LNCaP clone FGC (cell line): ENCODE measurements at regions not wholly inside any gene's neighbourhood (a gene's known extent, or its start where the extent isn't known, plus 50 kb on each side); places are given as distances from the start of the nearest gene placed in this dataset.
"Not testable (repeated sequence)": the region's sequence is repeated elsewhere in the genome, so short reads cannot be mapped to it uniquely, and the experiment has no call there.

Experiments
- DNase-seq: peaks from one replicate; pipeline ENCODE4 v3.0.0-alpha.2; 2011; ENCODE audit warnings: low read depth
- H3K4me3 ChIP-seq: 2 replicates; pipeline ENCODE4 v1.5.1; 2011; ENCODE audit warnings: mild to moderate bottlenecking, low read depth, low read length, control low read depth
- CTCF ChIP-seq: IDR thresholded peaks from 2 replicates; pipeline ENCODE4 v1.5.1; 2012; ENCODE audit warnings: mild to moderate bottlenecking; ENCODE audit not compliant: control insufficient read depth, insufficient read depth; ENCODE audit errors: extremely low read depth

GRCh38 chr6:105859457-105859856 lies 226.7 kb upstream of the PRDM1 start:
- H3K4me3 ChIP-seq: no peak overlapping the region
- no peak for DNase-seq
- TF ChIP-seq CTCF: no peak

- not testable (repeated sequence) for H3K4me3 ChIP-seq, DNase-seq
These were observed 227.5 kb upstream of the PRDM1 start for GRCh38 chr6:105858639-105859038.

- no peak overlapping the region for H3K4me3 ChIP-seq
- TF ChIP-seq CTCF: no peak
- no peak for DNase-seq
These were observed 230.7 kb upstream of the PRDM1 start for GRCh38 chr6:105855433-105855832.

GRCh38 chr6:105853979-105854378 lies 232.2 kb upstream of the PRDM1 start:
- not testable (repeated sequence) for DNase-seq, H3K4me3 ChIP-seq

- H3K4me3 ChIP-seq: no peak overlapping the region
- TF ChIP-seq CTCF: no peak
- no peak for DNase-seq
These were observed 234.5 kb upstream of the PRDM1 start for GRCh38 chr6:105851606-105852005.

GRCh38 chr6:105851113-105851580 lies 235.0 kb upstream of the PRDM1 start:
- TF ChIP-seq CTCF: no peak
- H3K4me3 ChIP-seq: no peak overlapping the region
- no peak for DNase-seq

- H3K4me3 ChIP-seq: no peak overlapping the region
- DNase-seq: no peak
- TF ChIP-seq CTCF: no peak
These were observed 235.6 kb upstream of the PRDM1 start for GRCh38 chr6:105850261-105851112.

GRCh38 chr6:105849746-105850145 lies 236.4 kb upstream of the PRDM1 start:
- no peak overlapping the region for H3K4me3 ChIP-seq
- no peak for DNase-seq
- TF ChIP-seq CTCF: no peak
